PFSK-1 (cell line): ENCODE measurements at regions not wholly inside any gene's neighbourhood (a gene's known extent, or its start where the extent isn't known, plus 50 kb on each side); places are given as distances from the start of the nearest gene placed in this dataset.

Experiments used
- FOXP2 ChIP-seq: optimal IDR thresholded peaks from 2 replicates; pipeline ENCODE3; 2011; ENCODE audit warnings: borderline replicate concordance, control low read depth, inconsistent platforms; ENCODE audit not compliant: insufficient read depth; ENCODE audit errors: extremely low read length, extremely low read depth
- POLR2AphosphoS5 ChIP-seq: IDR thresholded peaks from 2 replicates; pipeline ENCODE4 v1.6.1; 2012; ENCODE audit warnings: low read depth, mild to moderate bottlenecking, control low read depth, low read length, moderate library complexity
- REST ChIP-seq, 2 experiments: IDR thresholded peaks; 2 replicates each; pipeline versions ENCODE4 v1.6.1 to v1.8.0; 2011 to 2012; ENCODE audit warnings: low read depth in 2 of 2, low read length in 2 of 2, control low read depth in 1 of 2, inconsistent platforms in 1 of 2, mild to moderate bottlenecking in 1 of 2, moderate library complexity in 1 of 2; ENCODE audit not compliant: insufficient read depth in 1 of 2
- SIN3A ChIP-seq: IDR thresholded peaks from 2 replicates; pipeline ENCODE4 v1.6.1; 2012; ENCODE audit warnings: mild to moderate bottlenecking, low read length, moderate library complexity, borderline replicate concordance; ENCODE audit not compliant: insufficient read depth
- TAF1 ChIP-seq: IDR thresholded peaks from 2 replicates; pipeline ENCODE4 v1.6.1; 2012; ENCODE audit warnings: low read length, control low read depth, borderline replicate concordance; ENCODE audit not compliant: insufficient read depth

GRCh38 chr11:122346006-122346405 lies 230.0 kb upstream of the BLID start:
- no peak for TF ChIP-seq REST (IDR thresholded peaks at IDR 0.05; ENCODE audit: insufficient read depth in 1 of 2, low read depth in 2 of 2, low read length in 2 of 2)
- TF ChIP-seq SIN3A, result no peak
- TF ChIP-seq TAF1, result no peak
- TF ChIP-seq POLR2AphosphoS5, result no peak
- TF ChIP-seq FOXP2, result no peak

- TF ChIP-seq FOXP2 (no peak), SIN3A (no peak), POLR2AphosphoS5 (no peak), TAF1 (no peak), REST (IDR thresholded peaks at IDR 0.05; ENCODE audit: insufficient read depth in 1 of 2, low read depth in 2 of 2, low read length in 2 of 2) (no peak)
Measured at GRCh38 chr11:122345586-122345985, 229.6 kb upstream of the BLID start.

GRCh38 chr11:122344215-122344614 lies 228.2 kb upstream of the BLID start:
- no peak for TF ChIP-seq SIN3A
- TF ChIP-seq FOXP2, result no peak
- TF ChIP-seq TAF1, result no peak
- no peak for TF ChIP-seq POLR2AphosphoS5
- no peak for TF ChIP-seq REST (IDR thresholded peaks at IDR 0.05; ENCODE audit: insufficient read depth in 1 of 2, low read depth in 2 of 2, low read length in 2 of 2)

DNA sequence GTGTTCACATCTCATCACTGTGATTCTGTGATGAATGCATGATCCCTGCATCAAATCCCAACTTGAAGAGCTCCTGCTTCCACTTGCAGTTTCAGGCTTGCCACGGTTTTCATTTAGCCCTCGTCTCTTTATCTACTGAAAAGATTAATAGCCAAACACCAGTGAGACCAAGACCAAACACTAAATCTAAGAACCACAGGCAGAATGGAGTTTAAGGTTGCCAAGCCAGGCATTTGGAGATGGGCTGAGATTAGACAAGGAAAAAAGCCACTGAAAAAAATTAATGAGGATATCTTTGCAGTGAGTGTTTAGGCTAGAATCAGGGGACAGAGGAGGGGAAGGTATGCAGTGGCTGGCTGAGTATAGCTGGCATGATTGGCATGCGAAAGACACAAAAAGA lies 227.2 kb upstream of the BLID start:
- TF ChIP-seq TAF1 (no peak), POLR2AphosphoS5 (no peak), FOXP2 (no peak), SIN3A (no peak), REST (IDR thresholded peaks at IDR 0.05; ENCODE audit: insufficient read depth in 1 of 2, low read depth in 2 of 2, low read length in 2 of 2) (no peak)

DNA sequence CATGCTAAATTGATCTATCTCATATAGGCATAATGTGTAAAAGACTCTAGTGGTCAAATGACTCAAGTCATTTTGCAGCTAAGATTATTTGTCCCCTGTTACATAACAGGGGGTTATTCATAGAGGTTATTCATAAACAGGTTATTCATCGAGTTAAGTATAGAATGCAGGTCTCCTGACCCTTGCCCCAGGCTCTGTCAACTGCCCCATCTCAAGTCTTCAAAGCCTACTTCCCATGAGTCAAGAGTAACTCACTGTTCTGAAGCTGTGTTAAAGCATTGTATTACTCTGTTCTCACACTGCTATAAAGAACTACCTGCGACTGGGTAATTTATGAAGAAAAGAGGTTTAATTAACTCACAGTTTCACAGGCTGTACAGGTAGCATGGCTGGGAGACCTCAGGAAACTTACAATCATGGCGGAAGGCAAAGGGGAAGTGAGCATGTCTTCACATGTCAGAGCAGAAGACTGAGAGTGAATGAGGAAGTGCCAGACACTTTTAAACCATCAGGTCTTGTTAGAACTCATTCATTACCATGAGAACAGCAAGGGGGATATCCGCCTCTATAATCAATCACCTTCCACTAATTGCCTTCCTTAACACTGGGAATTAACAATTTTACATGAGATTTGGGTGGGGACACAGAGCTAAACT lies 226.2 kb upstream of the BLID start:
- TF ChIP-seq SIN3A (no peak), REST (IDR thresholded peaks at IDR 0.05; ENCODE audit: insufficient read depth in 1 of 2, low read depth in 2 of 2, low read length in 2 of 2) (no peak), POLR2AphosphoS5 (no peak), FOXP2 (no peak), TAF1 (no peak)
